Activated CD4-positive, alpha-beta T cell treated with anti-CD3 and anti-CD28 coated beads, Interleukin-2, amount 50 U/mL, for 1 hour (primary cell): ENCODE measurements at regions not wholly inside any gene's neighbourhood (a gene's known extent, or its start where the extent isn't known, plus 50 kb on each side); places are given as distances from the start of the nearest gene placed in this dataset.

Source experiments
- DNase-seq: peaks from one replicate; pipeline ENCODE4 v3.0.0-alpha.2; 2020

DNA sequence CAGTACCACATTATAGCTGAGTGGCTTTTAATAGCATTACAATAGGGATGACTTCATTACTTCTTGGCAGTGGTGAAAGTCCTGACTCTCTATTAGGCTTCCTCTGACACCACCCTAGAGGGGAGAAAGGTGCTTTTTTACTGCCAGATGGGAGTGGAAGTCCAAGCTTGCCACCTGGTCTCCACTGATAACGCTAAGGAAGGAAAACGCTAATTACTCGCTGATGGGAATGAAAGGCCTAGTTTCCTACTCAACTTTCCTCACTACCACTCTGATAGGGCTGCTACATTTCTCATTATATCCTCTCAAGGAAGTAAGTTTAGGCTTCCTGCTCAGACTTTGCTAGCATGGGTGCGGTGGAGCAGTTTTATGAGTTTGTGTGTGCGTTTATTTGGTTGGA is 62.3 kb upstream of the PAGE3 start:
- no peak for DNase-seq

DNA sequence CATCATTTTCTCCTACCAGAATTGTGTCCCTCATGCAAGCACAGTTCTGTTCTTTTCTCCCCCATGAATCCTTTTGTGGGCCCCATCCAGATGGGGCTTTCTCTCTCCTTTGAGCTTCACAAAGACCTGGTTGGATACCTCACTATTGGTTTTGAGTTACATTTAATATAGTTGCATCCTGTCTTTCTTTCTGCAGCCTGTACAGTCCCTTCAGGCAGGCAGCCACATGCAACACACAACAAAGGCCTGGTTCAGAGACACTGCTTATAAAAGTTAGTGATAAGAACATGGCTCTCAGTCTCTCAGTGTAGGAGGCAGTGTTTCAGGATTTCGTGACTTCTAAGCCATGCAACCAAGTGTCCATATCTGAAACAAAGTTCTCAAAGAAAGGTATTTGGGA is 70.6 kb upstream of the PAGE3 start:
- no peak for DNase-seq

DNA sequence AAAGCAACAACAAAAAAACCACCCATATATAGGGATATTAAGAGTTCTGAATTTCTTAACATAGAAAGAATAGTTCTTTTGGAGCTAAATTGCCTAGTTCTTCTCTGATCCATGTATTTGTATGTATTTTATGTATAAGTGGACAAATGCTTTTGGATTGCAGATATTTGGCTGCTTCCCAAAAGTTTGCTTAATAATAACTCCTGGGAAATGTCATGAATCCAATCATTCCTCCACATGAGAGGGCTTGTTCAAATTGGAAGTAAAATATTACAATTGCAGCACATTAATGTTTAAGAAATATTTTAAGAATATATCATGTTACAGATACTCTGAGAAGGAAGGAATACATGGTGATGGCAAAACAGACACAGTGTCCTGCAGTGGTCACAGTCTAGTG is 71.5 kb upstream of the PAGE3 start:
- DNase-seq = no peak

DNA sequence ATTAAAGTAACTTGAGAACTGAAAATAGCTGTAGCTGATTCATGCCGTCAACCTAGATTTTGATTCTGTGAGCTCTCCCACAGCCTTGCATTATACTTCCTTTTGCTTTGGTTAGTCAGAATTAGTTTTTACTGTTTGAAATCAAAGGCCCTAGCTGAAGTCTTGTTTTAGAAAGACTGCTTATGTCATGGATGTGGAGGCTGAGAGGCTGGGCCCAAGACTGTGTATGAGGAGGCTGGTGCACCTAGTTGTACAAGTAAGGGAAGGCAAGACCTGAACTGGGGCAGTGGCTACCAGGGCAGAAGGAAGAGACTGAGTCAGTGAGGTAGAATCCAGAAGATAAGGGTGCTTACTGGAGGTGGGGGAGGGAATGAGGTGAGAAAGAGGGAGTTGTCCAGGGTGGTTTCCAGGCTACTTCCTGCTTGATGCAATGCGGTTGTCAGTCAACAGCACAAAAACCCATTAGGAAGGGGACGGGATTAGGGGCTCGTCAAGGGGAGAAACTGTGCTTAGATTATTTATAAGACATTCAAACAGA is 76.2 kb upstream of the PAGE3 start:
- no peak for DNase-seq

DNA sequence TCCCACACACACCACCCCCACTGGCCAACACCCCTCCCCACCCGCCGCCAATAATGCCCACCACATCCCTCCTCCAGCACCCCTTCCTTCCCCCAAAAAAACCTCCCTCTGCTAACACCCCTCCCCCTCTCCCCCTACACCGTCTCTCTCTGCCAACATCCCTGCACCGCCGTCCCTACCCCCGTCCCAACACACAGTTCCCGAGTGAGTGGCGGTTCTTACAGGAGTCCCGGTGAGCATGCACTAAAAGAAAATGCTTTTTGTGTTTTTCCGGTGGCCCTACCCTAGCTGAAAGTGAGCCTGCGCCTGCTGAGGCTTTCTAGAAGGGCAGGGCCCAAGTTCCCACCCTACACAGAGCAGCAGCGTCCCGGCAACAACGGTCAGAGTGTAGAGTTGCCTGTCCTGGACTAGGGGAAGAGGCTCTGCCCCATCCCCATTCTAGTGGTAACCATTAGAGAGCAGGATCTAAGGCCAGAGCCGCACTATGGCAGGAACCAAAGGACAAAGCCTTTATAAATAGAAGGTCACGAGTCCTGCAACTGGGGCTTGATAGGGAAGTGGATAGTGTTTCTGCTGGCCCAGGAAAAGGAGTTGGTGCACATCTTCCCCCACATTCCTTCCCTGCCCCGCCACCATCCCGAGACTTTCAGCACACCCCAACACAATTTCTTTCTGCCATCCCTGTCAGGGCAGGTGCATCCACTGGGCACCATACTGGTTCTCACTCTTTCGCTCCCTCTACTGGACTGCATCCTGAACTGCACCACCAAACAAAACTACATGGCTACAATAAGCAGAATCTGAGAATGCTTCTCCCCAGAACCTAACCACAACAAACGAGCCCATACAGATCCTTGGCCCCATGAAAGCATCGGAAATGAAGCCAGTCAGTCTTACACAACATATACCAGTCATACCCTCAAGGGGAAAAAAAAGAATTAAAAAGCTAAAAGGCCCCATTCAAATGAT is 78.1 kb upstream of the PAGE3 start:
- peak; percentile 26 for DNase-seq

DNA sequence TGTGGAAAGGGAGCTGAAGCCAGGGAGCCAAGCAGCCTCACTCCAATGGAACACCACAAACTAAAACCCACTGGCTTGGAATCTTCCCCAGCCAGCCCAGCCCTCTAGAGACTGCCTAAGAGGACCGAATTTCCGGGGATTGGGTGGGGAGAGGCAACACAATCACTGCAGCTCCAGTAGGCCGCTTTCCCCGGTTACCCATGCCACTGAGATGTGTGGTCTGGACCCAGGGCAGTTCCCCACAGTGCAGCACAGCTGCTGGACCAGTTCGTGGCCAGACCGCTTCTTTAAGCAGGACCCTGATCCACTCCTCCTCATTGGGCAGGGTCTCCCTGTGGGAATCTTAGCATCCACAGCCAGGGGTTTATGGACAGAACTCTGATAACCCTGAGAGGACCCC is 91.9 kb upstream of the PAGE3 start:
- DNase-seq = no peak

DNA sequence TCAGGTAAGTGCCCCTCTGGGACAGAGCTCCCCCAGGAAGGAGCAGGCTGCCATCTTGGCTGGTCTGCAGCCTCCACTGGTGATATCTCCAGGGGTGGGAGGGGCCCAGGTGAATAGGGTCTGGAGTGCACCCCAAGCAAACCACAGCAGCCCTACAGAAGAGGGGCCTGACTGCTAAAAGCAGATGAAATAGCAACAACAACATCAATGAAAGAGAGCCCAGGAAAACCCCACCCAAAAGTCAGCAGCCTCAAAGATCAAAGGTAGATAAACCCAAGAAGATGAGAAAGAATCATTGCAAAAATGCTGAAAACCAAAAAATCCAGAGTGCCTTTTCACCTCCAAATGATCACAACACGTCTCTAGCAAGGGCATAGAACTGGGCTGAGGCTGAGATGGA is 92.5 kb upstream of the PAGE3 start:
- DNase-seq = no peak

DNA sequence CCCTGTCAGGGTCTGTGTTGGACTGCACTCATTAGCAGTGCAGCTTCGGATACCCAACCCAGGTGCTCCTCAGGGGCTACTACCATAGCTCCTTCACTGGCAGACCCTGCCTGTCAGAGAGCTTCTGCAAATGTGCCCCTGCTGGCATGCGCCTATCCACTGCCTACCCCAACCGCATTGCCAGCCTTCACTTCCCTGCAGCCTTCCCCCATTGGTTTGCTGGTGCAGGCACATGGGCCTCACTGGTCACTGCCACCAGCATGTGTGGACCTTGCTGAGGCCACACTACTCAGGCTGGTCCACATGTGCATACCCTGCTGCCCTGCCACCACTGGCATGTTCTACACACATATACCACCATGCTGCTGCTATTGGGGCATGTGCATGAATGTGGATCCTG is 72.5 kb upstream of the MAGEH1 start:
- no peak for DNase-seq

DNA sequence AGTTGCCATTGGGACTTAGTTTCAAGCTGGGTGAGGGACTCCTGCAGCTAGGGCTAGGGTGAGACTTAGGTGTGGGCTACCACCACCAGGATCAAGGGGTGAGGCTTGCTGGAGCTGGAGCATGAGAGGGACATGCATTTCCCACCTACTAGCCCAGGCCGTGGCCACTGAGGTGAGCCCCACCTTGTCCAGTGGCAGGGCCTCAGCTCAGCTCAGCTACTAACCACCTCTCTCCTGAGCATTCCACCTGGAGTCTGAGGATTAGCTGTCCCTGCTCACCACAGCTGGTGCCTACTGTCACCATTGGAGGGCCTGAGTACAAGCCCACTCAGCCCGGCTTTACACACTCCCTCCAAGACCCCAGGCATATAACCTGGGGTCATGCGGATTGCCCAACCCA is 62.6 kb upstream of the MAGEH1 start:
- no peak for DNase-seq

DNA sequence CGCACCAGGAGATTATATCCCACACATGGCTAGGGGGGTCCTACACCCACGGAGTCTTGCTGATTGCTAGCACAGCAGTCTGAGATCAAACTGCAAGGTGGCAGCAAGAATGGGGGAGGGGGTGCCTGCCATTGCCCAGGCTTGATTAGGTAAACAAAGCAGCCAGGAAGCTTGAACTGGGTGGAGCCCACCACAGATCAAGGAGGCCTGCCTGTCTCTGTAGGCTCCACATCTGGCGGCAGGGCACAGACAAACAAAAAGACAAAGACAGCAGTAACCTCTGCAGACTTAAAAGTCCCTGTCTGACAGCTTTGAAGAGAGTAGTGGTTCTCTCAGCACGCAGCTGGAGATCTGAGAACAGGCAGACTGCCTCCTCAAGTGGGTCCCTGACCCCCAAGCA is 55.1 kb upstream of the MAGEH1 start:
- peak; percentile 4 for DNase-seq
